ENCODE measurements at regions not wholly inside any gene's neighbourhood (a gene's known extent, or its start where the extent isn't known, plus 50 kb on each side); places are given as distances from the start of the nearest gene placed in this dataset.

DNA sequence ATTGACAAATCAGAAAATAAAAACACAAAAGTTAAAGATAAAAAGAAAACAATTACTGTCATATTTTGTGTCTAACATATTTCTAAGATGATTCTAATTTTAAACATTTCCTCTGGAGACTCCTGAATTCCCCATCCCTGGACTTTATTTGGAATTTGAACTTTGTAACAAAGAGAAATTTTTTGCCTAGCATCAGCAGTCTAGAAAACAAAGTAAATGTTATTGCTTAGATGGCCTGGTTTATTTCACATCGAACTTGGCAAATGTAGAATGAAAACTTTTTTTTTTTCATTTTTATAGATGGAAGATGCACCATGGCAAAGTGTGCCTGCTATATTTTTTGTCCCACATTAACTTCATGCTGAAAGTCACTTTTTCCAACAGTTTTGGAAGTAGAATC lies 159.1 kb downstream of the TBX18 start:
- Mint-ChIP-seq H3K36me3 (ENCODE audit: unreplicated experiment) (no peaks in the 10 kb centered on the region), H3K4me1 (ENCODE audit: unreplicated experiment) (peaks cover 10% of the 10 kb centered on the region)

DNA sequence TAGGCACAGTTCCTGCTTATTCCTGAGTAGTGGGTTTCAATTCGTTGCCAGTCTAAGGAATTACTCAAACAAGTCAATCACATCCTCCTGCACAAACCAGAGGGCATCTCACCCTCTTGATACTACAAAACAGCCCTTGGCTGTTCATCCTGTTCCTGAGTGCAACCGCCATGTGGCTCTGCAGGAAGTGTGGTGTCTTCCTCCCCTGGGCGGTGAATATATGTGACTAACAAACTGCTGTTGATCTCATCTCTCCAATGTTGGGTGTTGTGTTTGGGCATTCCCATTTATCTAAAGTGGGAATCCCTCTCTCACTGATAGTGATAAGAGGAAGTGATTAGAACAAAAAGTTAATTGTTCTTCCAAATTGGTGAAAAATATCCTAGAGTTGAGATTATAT lies 163.0 kb downstream of the TBX18 start:
- no peak for DNase-seq (ENCODE audit: extremely low spot score, unreplicated experiment)
- H3K4me3 Mint-ChIP-seq (ENCODE audit: unreplicated experiment): no peak overlapping the region
- TF ChIP-seq, protein P1, sequence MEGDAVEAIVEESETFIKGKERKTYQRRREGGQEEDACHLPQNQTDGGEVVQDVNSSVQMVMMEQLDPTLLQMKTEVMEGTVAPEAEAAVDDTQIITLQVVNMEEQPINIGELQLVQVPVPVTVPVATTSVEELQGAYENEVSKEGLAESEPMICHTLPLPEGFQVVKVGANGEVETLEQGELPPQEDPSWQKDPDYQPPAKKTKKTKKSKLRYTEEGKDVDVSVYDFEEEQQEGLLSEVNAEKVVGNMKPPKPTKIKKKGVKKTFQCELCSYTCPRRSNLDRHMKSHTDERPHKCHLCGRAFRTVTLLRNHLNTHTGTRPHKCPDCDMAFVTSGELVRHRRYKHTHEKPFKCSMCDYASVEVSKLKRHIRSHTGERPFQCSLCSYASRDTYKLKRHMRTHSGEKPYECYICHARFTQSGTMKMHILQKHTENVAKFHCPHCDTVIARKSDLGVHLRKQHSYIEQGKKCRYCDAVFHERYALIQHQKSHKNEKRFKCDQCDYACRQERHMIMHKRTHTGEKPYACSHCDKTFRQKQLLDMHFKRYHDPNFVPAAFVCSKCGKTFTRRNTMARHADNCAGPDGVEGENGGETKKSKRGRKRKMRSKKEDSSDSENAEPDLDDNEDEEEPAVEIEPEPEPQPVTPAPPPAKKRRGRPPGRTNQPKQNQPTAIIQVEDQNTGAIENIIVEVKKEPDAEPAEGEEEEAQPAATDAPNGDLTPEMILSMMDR (IDR thresholded peaks at IDR 0.05): no peak
- H3K9me3 Mint-ChIP-seq (ENCODE audit: unreplicated experiment): peaks cover 3% of the 10 kb centered on the region
- no peaks in the 10 kb centered on the region for H3K36me3 Mint-ChIP-seq (ENCODE audit: unreplicated experiment)
- H3K4me1 Mint-ChIP-seq (ENCODE audit: unreplicated experiment): peaks cover 10% of the 10 kb centered on the region
- H3K27me3 Mint-ChIP-seq (ENCODE audit: unreplicated experiment): no peaks in the 10 kb centered on the region
- no peak overlapping the region for H3K27ac Mint-ChIP-seq (ENCODE audit: unreplicated experiment)

More for the DNA sequence above, 159.1 kb downstream of the TBX18 start:
- Mint-ChIP-seq H3K4me3 (ENCODE audit: unreplicated experiment) (no peak overlapping the region), H3K27ac (ENCODE audit: unreplicated experiment) (no peak overlapping the region), H3K9me3 (ENCODE audit: unreplicated experiment) (peaks cover 3% of the 10 kb centered on the region), H3K27me3 (ENCODE audit: unreplicated experiment) (no peaks in the 10 kb centered on the region)
- TF ChIP-seq, protein P1 (IDR thresholded peaks at IDR 0.05): no peak
- no peak for DNase-seq (ENCODE audit: extremely low spot score, unreplicated experiment)

DNA sequence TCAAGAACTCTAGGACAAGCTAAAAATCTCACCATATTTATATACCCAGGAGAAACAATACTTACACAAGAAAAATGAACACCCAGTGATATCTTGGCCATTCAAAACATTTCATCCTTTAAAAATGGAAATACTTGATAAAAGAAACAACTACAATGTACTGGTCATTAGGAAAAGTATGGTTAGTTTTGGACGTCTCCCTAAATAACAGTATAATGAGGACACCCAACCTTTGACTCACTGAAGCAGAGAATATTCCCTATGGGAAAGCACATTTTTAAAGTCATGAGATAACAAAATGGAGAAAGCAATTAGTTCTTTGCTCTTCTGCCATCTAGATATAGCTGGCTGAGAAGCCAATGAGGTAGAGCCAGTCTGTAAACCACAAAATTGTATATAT lies 164.4 kb downstream of the TBX18 start:
- TF ChIP-seq, protein P1 (IDR thresholded peaks at IDR 0.05): no peak
- no peaks in the 10 kb centered on the region for H3K36me3 Mint-ChIP-seq (ENCODE audit: unreplicated experiment)
- no peaks in the 10 kb centered on the region for H3K27me3 Mint-ChIP-seq (ENCODE audit: unreplicated experiment)
- DNase-seq (ENCODE audit: extremely low spot score, unreplicated experiment): no peak
- H3K9me3 Mint-ChIP-seq (ENCODE audit: unreplicated experiment): peaks cover 3% of the 10 kb centered on the region
- H3K27ac Mint-ChIP-seq (ENCODE audit: unreplicated experiment): no peak overlapping the region
- no peak overlapping the region for H3K4me3 Mint-ChIP-seq (ENCODE audit: unreplicated experiment)
- H3K4me1 Mint-ChIP-seq (ENCODE audit: unreplicated experiment): peaks cover 2% of the 10 kb centered on the region

DNA sequence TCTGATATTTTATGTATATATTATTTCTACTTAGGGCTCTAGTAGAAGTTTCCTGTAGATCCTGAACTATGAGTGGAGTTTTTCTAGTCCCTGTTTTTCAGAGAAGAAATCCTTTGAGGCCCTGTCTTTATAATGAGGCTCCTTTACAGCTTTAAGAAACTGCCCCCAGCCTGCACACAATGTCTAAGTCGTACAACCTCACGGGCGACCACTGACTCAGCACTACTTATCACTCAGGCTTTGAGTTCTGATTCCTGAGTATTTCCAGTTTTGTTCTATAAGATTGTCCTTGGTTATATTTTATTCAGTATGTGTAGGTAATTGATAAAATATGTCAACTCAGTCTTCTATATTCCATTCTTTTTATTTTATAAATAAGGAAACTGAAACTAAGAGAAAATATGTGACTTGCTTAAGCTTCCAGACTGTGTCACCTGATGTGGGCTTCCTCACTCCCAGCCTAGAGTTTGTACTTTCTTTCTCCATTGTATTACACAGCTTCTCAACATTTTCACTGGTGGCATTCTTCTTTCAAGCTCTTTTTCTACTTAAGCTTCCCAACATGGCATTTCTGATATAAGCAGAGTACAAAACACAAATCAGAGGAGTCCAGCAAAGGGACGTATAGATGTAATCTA lies 167.0 kb downstream of the TBX18 start:
- no peaks in the 10 kb centered on the region for H3K4me1 Mint-ChIP-seq (ENCODE audit: unreplicated experiment)
- H3K36me3 Mint-ChIP-seq (ENCODE audit: unreplicated experiment): no peaks in the 10 kb centered on the region
- H3K9me3 Mint-ChIP-seq (ENCODE audit: unreplicated experiment): no peaks in the 10 kb centered on the region
- no peak overlapping the region for H3K4me3 Mint-ChIP-seq (ENCODE audit: unreplicated experiment)
- TF ChIP-seq, protein P1 (IDR thresholded peaks at IDR 0.05): no peak
- H3K27ac Mint-ChIP-seq (ENCODE audit: unreplicated experiment): no peak overlapping the region
- no peak for DNase-seq (ENCODE audit: extremely low spot score, unreplicated experiment)
- no peaks in the 10 kb centered on the region for H3K27me3 Mint-ChIP-seq (ENCODE audit: unreplicated experiment)

DNA sequence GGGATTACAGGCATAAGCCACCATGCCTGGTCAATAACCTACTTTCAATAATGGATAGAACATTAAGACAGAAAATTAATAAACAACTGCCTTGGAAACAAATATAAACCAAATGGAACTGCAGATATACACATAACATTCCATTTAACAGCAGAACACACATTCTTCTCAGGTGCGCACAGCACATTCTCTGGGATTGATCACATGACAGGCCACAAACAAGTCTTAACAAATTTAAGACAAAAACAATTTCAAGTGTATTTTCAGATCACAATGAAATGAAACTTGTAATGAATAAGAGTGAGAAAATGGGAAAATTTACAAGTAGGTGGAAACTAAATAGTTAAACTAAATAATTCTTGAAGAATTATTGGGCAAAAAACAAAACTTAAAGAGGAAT lies 167.9 kb downstream of the TBX18 start:
- Mint-ChIP-seq H3K9me3 (ENCODE audit: unreplicated experiment) (no peaks in the 10 kb centered on the region), H3K4me3 (ENCODE audit: unreplicated experiment) (no peak overlapping the region), H3K27ac (ENCODE audit: unreplicated experiment) (no peak overlapping the region), H3K27me3 (ENCODE audit: unreplicated experiment) (peaks cover 2% of the 10 kb centered on the region), H3K36me3 (ENCODE audit: unreplicated experiment) (no peaks in the 10 kb centered on the region), H3K4me1 (ENCODE audit: unreplicated experiment) (no peaks in the 10 kb centered on the region)
- no peak for DNase-seq (ENCODE audit: extremely low spot score, unreplicated experiment)
- TF ChIP-seq, protein P1 (IDR thresholded peaks at IDR 0.05): no peak

All from osteocyte (in vitro differentiated cells).